Neural cell (in vitro differentiated cells): ENCODE measurements at regions not wholly inside any gene's neighbourhood (a gene's known extent, or its start where the extent isn't known, plus 50 kb on each side); places are given as distances from the start of the nearest gene placed in this dataset.
A peak's percentile ranks its signal among the peaks of the same experiment; 100 is the strongest.

Source experiments
- EP300 ChIP-seq: fragments of 450-650 bp; conservative IDR thresholded peaks from 2 replicates; pipeline ENCODE4 v1.6.1; 2014; ENCODE audit warnings: antibody characterized with exemption, mild to moderate bottlenecking, moderate library complexity; ENCODE audit not compliant: poor library complexity, severe bottlenecking
- EZH2 ChIP-seq: fragments of 200-600, 300-800 bp; shearing (Covaris generic), sonication (generic); IDR thresholded peaks from 2 replicates; pipeline ENCODE4 v1.6.1; 2014; ENCODE audit warnings: antibody characterized with exemption, low read length, borderline replicate concordance, mild to moderate bottlenecking; ENCODE audit not compliant: insufficient read depth, poor library complexity, severe bottlenecking
- POLR2AphosphoS5 ChIP-seq: IDR thresholded peaks from 2 replicates; pipeline ENCODE4 v1.6.1; 2012
- RAD21 ChIP-seq: fragments of 450-650 bp; conservative IDR thresholded peaks from 2 replicates; pipeline ENCODE4 v1.6.1; 2014; ENCODE audit warnings: antibody characterized with exemption, mild to moderate bottlenecking, moderate library complexity
- TAF1 ChIP-seq: IDR thresholded peaks from 2 replicates; pipeline ENCODE4 v1.6.1; 2012; ENCODE audit warnings: low read depth
- TF ChIP-seq, protein P1 (sequence below): fragments of 450-650 bp; IDR thresholded peaks from 2 replicates; pipeline ENCODE4 v1.5.1; 2014; ENCODE audit warnings: antibody characterized with exemption, mild to moderate bottlenecking, moderate library complexity; ENCODE audit not compliant: poor library complexity, severe bottlenecking

- TF ChIP-seq, protein P1, sequence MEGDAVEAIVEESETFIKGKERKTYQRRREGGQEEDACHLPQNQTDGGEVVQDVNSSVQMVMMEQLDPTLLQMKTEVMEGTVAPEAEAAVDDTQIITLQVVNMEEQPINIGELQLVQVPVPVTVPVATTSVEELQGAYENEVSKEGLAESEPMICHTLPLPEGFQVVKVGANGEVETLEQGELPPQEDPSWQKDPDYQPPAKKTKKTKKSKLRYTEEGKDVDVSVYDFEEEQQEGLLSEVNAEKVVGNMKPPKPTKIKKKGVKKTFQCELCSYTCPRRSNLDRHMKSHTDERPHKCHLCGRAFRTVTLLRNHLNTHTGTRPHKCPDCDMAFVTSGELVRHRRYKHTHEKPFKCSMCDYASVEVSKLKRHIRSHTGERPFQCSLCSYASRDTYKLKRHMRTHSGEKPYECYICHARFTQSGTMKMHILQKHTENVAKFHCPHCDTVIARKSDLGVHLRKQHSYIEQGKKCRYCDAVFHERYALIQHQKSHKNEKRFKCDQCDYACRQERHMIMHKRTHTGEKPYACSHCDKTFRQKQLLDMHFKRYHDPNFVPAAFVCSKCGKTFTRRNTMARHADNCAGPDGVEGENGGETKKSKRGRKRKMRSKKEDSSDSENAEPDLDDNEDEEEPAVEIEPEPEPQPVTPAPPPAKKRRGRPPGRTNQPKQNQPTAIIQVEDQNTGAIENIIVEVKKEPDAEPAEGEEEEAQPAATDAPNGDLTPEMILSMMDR = no peak
- TF ChIP-seq EZH2 (no peak), POLR2AphosphoS5 (peak; percentile 76), EP300 (peak; percentile 78), TAF1 (no peak), RAD21 (no peak)
Observed at GRCh38 chr13:69363360-69363759, 744.3 kb upstream of the ATXN8OS start.
